GM19238 (cell line): ENCODE measurements at regions not wholly inside any gene's neighbourhood (a gene's known extent, or its start where the extent isn't known, plus 50 kb on each side); places are given as distances from the start of the nearest gene placed in this dataset.
"Not testable (repeated sequence)": the region's sequence is repeated elsewhere in the genome, so short reads cannot be mapped to it uniquely, and the experiment has no call there.

Experiments used
- DNase-seq: peaks from one replicate; pipeline ENCODE4 v3.0.0; 2011; ENCODE audit warnings: low spot score; ENCODE audit not compliant: insufficient read length

DNA sequence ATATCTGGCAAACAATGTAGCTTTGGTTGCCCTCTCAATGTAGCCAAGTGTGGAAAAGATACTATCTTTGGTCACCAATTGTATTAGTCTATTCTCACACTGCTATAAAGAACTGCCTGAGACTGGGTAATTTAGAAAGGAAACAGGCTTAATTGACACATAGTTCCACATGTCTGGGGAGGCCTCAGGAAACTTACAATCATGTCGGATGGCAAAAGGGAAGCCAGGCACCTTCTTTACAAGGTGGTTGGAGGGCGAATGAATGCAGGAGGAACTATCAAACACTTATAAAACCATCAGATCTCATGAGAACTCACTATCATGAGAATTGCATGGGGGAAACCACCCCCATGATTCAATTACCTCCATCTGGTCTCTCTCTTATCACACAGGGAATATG lies 133.1 kb upstream of the TBCA start:
- DNase-seq = no peak

DNA sequence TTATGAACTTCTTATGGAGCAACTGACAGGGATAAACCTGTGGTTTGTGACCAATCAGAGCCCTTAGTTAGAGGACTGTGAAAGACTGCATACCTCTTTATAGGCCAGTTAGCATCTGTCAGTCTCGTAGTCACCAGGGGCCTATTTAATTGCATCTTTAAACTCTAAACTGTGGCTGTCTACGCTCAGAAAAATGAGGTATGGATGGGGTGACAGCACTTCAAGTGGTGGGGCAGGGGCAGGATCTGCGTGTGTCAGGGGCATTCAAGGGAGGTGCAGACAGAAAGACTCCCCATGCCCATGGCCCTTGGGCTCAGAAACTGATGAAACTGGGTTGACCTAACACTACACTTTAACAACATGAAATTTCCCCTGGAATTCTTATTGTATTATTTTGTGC lies 132.6 kb upstream of the TBCA start:
- no peak for DNase-seq

DNA sequence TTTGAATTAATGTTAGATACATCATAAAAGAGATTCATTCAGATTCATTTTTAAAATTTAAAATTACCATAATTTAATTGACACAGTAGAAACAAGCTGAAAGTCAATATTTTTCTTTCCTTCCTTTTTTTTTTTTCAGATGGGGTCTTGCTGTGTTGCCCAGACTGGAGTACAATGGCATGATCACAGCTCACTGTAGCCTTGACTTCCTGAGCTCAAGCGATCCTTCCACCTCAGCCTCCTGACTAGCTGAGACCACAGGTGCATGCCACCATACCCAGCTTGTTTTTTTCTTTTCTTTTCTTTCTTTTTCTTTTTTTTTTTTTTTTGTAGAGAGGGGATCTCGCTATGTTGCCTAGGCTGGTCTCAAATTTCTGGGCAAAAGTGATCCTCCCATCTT lies 131.6 kb upstream of the TBCA start:
- DNase-seq = no peak

DNA sequence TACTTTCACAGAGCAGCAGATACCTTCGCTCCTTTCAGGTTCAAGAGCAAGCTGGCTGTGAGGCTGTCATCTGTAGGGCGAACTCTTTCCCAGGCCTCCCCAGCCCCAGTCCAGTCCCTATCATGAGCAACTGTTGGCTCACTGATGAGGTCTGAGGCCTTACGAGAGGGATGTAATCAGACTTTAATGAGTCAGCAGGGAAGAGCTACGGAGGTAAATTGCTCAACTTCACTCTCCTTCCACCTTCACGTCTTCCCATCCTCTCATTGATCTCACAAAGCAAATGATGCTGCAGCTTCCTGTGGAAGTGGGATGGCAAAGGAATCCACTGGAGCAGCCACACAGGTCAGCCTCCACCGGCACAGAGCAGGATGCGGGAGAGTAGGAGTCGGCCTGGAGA lies 130.7 kb upstream of the TBCA start:
- no peak for DNase-seq

DNA sequence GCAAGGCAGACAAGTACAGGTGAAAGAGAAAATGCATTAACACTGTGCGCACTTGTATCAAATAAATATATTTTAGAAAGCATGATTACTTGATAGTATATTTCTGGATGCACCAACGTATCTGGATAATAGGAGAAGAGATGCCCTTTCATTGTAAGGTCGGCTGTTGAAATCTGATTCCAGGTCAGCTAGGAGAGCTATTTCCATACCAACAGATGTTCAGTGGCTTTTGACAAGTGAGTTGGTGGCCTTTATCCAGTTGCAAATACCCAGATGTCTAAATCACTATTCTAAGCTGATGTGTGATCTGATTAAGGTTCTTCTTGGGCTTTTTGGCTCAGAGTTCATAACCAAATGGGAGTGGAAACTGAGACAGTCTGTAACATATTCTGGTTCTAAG lies 128.2 kb upstream of the TBCA start:
- no peak for DNase-seq

DNA sequence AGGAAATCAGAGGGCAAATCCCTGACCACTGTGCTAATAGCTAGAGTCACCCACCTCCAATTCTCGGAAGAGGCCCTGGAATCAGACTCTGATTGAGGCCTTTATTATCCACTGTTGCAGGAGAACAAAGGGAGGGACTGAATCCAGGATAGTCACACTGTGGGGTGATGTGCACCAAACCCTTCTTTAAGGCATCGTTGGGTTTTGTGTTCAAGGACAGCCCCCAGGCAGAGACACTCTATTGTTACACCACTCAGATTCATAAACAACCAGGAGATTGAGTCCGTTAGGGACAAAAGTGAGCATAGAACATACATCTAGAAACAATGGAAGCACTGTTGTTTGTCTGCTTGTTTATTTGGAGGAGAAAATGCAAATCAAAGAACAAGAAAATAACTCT lies 124.6 kb upstream of the TBCA start:
- no peak for DNase-seq

DNA sequence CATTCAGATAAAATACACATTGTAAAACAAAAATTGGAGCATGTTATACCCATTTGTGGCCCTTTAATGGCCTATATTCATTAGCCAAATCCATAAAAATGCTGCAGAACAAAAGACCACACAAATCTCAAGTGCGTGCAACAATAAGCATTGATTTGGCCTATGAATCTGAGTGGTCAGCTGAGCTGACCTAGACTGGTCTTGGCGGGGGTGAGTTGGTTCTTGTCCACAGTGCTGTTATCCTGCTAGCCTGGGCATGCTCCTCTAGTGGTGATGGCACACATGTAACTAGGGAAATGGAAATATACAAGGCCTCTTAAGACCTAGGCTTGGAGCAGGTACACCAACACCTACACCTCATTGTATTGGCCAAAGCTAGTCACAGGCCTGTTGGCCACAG lies 122.2 kb upstream of the TBCA start:
- no peak for DNase-seq

DNA sequence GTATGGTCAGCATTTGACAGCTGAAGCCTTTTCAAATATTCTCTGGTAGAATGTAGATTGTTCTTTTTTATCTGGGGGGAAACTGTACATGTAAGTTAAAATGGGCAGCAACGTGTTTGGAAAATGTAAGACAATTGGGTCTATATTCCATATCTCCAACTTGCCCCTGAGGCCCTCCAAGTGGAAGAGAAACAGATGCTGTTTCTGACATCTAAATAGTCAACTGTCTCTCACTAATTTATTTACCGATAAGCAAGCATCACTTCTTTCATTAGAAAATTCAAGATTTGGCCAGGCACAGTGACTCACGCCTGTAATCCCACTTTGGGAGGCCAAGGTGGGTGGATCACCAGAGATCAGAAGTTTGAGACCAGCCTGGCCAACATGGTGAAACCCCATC lies 120.2 kb upstream of the TBCA start:
- no peak for DNase-seq

DNA sequence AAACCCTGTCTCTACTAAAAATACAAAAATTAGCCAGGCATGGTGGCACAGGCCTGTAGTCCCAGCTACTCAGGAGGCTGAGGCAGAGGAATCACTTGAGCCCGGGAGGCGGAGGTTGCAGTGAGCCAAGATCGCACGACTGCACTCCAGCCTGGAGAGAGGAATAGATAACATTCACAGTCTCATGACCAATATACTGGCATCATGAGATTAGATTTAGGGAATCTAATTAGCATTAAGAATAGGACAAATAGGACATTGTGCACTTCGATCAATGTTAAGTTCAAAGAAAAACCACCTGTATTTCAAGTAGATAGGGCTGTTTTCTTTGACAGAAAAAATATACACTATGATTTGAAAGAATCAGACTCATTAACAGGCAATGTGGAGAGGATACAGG lies 118.0 kb upstream of the TBCA start:
- not testable (repeated sequence) for DNase-seq

DNA sequence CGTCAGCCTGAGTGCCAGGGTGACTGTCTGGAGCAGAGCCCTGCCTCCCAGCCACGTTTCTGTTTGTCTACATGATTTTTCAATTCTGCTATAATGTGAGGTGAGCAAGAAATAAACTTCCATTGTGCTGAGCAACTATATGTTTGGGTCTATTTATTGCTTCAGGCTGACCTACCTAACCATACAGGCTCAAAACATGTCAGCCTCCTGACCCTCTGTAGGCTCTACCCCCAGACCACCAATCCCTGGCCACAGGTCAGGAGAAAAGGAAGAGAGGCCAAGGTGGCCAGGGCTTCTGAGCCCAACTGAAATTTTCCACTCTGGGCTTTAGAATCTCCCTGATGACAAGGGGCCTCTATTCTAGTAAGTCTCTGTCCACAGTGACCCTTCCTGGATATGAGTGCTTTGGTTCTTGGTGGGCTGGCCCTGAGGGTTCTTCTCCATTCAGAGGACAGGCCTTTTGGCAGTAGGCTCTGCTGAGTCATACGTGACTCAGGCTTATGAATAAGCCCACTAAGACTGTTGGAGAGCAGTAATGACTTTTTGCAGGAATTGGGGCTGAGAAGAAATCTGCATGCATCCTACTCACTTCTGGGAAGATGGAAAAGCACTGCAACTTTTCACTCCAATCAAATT lies 117.2 kb upstream of the TBCA start:
- DNase-seq = no peak

DNA sequence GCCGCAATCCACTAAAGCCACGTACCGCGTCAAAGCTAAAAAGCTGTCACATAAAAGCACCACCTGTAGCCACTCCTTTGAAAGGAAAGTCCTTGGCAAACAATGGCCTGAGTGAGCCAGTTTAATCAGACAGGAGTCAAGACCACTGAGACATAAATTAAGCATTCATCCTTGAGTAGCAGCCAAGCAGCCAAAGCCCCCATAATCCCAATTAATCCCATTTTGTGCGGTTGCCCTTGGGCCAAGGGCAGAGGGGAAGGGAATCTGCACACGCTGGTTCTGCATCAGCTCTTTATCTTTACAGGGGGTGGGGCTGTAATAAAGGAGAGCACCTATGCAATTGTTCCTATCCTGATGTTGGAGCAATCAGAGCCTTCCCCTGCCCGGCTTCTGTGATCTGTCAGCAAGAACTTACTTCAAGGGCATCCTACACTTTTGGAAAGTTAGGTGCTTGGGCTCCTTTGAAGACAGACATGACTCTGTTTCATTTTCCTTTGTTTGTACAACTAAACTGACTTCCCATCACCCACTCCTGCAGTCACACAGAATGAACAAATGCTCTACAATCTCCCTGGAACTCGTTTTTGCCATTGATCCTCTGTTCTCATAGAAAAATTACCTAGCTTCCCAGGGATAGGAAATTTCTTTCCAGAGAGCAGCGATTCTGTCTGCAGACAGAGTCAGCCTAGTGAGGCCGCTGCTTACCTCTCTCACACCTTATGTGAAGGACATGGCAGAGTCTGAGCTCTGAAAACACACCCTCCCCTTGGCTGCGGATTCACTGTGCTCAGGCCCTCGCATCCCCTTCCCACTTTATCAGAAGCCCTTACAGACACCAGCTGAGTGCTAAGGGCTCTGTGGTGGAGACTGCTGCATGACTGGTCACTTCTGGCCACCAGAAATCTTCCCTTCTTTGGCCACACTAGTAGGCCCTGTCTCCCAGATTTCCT lies 116.2 kb upstream of the TBCA start:
- DNase-seq = no peak

DNA sequence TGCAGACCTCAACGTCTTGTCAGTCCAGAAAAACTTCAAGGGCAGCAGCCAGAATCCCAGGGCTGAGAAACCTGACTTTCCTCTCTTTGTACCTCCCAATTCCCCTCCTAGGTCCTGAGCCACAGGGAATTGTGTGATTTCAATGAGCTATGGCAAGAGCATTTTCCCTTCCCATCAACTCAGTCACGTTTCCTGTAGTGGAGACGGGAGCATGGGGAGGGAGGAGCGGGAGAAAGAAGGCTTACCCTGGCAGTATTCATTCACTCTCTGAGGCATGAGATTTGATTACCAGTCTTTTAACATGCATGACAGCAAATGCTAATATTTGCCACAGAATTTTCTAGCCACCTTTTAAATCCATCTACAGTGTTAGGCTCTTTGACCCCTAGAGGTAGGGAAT lies 109.4 kb upstream of the TBCA start:
- no peak for DNase-seq

DNA sequence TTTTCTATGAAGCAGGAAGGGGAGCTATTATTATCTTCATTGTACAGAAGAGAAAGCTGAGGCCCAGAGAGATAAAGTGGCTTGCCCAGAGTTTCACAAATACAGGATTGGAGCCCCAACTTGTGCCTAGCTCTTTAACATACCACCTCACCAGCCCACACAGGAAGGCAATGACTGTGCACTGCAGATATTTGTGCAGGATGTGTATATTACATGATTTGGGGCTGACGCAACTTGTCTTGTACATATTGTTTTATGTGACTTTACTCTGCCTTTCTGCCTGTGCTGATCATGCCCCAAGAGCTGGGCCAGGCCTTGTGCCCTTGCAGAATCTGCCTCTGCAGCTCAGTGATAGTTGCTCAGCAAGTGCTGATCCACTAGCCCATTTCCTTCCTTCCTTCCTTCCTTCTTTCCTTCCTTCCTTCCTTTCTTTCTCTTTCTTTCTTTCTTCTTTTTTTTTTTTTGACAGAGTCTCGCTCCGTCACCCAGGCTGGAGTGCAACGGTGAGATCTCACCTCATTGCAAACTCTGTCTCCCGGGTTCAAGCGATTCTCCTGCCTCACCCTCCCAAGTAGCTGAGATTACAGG lies 106.6 kb upstream of the TBCA start:
- no peak for DNase-seq

DNA sequence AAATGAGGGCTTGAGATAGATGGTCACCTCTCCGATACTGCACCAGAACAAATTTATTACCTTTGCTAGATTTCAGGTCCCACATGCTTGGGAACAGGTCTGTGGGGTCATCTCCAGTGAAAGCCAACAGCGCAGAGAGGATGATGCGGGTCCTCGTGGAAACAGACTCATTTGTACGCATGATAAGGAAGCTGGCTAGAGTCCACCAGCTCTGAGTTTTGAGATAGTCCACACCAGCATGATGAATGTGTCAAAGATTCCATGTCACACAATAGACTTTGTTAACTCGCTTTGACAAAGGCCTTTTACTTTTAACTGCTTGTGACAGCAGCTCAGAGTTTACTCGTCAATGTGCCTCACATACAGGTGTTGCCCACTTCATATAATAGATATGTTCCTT lies 105.4 kb upstream of the TBCA start:
- no peak for DNase-seq

DNA sequence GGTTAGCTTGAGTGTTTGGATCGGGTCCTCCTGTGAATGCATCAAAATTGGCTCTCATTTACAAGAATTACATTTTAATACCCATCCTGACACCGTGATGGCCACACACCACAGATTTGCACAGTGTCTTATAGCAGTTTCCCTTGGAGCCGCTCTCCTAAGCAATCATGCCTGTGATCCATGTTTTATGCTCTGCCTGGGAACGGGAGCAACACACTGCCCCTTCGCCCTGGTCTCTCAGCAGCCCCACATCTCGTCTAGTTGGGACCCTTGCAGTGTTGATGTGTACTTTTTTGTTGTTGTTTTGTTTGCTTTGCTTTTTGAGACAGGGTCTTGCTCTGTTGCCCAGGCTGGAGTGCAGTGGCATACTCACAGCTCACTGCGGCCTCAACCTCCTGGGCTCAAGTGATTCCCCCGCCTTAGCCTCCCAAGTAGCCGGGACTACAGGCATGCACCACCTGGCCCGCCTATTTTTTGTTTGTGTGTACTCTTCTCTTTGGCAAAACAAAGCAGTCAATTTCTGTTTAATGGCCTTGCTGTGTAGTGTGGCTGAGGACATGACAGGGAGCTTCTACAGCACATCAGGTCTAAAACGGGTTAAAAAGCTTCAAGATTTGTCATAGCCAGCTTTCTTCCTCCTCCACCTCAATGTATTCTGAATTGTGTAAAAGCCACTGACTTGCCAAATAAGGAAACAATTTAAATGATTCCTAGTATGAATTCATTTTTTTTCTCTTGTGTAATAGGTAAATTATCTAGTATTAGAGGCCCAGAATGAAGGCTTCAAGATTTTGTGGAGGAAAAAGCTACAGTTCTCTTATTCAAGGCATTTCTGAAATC lies 101.6 kb upstream of the TBCA start:
- DNase-seq = no peak

DNA sequence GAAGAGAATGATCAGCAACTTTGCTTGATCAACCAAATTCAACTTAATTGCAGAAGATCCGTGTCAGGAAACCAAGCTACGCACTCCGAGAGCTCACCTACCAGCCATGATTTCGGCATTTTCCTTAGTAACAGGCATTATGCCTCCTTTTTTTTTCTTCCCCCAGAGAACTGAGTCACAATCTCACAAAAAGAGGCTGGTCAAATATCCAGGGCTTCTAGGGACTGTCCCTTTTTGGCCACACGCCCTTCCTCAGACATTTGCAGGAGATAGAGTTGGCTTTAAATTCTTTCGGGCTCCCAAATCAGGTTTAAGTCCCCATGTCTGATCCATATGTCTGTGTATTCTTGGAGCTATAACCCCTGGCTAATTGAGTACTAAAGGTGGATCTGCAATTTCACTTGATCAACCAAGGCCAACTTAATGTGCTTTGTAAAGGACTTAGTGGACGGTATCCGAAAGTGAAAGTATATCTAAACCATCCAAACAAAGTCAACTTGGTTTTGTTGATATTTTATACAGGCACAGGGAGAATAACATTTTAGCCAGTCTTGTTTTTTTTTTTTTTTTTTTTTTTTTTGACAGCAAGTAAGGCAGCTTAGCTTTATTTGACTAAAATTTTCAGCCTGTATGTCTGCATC lies 100.8 kb upstream of the TBCA start:
- no peak for DNase-seq

DNA sequence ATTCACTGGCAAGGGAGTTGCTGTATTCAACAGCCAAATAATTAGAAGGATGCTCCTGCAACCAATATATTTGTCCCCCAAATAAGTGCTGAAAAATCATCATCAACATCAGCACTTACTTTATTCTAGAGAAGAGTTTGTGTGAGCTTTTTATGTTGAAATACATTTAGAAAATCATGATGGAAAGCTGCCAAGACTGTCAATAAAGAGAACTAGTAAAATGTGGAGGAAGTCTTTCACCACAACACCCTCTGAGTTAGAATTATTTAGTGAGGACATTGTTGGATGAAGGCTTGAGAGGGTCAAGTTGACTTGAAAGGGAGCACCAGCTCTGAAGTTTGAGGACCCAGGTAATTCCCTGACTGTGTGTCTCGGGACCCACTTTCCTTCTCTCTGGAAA lies 100.2 kb upstream of the TBCA start:
- DNase-seq = no peak

DNA sequence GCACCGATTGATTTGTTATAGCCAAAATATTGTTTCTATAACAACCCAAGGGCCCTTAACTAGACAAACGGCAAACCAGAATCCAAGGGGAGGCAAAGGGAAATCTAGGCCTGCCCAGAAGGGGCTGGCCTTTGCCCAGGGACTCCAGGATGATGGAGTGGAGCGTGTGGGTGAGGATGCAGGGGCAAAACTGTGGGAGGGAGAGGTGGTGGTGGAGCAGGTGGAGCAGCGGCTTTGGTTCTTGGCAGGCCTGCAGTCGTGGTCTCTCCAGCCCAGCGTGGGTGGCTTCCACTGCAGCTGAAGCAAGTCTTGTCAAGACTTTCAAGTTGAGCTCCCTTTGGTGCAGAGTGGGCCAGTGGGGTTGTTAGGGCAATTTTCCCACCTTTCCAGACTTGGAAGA lies 98.6 kb upstream of the TBCA start:
- DNase-seq = no peak

DNA sequence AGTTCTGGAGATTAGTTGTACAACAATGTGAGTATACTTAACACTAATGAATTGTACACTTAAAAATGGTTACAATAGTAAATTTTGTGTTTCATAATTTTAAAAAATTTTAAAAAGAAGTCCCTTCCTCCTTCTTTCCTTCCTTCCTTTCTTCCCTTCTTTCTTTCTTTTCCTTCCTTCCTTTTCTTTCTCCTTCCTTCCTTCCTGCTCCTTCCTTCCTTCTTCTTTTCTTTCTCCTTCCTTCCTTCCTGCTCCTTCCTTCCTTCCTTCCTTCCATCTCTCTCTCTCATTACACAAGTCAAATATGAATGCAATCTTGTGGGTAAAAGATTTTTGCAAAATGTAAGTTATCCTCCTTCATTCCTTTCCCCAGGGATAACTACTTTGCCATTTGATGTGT lies 97.1 kb upstream of the TBCA start:
- no peak for DNase-seq

DNA sequence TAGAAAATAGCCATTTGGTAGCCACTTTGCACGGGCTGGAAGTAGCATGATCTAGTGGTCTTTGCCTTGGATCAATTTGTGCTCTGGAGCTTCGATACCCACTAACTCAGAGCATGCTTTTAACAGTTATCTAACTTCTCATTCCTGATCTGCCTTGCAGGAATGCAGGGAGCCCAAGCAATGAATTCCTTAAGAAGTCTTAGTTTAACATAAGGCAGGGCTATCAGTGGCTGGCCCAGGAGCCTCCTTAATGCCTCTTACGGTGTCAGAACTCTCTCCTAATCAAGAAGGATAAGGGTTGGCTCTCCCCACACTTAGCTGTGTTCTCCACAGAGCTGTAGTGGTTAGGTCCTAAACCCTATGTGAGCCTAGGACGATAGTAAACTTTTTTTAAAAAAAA lies 95.8 kb upstream of the TBCA start:
- no peak for DNase-seq

DNA sequence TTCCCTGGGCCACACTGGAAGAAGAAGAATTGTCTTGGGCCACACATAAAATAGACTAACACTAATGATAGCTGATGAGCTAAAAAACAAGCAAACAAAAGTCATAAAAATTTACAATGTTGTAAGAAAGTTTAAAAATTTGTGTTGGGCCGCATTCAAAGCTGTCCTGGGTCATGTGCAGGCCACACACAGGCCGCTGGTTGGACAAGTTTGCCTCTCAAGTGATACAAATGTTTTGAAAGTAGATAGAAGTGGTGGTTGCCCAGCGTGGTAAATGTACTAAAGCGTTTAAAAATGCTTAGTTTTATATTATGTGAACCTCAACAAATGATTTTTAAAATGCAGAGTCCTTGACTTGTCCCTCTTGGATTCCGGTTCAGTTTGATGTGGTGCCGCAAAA lies 94.9 kb upstream of the TBCA start:
- no peak for DNase-seq
